ENCODE measurements at regions not wholly inside any gene's neighbourhood (a gene's known extent, or its start where the extent isn't known, plus 50 kb on each side); places are given as distances from the start of the nearest gene placed in this dataset.

DNA sequence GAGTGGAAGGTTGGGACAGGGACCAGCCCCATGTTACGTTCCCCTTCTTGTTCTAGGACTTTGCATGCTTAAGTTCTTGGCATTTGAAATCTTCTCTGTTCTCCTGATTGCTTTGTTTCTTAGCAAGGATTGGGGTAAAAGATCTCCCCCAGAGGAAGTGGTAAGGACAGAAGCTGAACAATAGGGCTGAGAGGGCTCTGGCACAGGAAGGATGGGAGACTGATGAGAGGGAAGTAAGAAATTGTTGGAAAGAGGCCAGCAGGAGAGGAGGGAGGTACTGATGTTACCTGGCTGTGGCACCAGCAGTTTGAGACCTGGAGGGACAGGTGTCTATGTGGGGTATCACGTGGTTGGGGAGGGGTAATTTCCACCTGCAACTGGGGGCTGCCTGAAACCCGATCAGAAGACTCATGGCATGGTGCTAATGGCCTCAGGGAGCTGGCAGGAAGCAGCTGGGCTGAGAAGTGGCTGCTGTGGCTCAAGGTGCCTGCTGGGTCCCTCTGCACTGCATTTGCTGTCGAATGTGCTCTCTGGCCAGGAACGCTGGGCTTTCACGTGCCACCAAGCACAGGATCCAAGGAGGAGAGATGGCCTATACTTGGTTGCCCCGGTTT, 108.4 kb downstream of the LSM3 start:
- in situ Hi-C loops (cut with HindIII; ENCODE audit: low sequenced_read_pairs): no loop called here

DNA sequence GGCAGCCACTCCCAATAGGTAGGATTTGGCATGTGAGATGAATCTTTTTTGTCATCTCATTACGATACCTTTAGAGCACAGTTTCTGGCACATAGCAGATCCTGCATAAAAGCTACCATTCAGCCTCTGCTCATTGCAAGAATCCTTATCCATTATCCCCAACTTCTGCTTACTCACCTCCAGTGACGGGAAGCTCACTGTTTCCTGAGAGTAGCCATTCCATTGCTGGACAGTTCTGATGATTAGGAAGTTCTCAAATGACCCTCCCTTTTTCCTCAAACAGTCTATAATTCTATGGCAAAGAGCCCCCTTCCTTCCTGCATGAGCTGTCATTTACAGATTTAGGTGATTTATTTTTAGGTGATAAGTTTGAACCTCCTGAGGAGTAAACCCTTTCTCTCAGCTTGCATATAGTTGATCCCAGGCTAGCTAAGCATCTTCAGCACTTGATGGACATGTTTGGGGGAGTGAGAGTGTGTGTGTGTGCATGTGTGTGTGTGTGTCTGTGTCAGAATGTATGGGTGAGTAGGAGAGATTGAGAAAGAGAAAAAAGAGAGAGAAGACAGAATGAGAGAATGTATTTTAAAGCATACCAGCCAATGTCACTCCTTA, 109.7 kb downstream of the LSM3 start:
- in situ Hi-C loops (cut with HindIII; ENCODE audit: low sequenced_read_pairs): no loop called here

DNA sequence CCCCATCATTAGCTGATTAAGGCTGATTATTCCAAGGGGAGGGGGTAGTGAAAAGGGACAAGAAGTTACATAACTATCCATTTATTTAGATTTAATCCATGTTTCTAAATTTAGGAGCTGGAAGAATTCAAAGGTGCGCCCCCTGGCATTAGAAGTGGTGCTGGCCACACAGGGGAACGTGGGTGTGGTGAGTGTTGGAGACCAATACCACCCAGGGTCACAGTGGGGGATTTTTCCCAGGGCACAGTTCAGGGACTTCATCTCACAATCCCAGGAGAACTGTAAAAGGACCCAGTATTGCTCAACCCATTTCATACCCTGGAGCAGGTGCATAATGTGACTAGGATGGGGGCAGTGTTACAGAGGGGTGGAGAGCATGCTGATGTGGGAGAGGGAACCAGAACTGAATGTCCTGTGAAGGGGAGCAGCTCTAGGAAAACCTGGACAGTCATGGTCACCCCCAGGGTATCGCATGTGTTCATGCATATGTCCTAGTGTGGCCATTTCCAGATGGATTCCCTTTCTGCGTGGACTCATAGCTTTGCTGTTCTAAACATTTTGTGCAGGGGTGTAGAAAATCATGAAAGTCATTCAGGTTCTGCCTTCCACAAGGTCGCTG, 110.3 kb downstream of the LSM3 start:
- in situ Hi-C loops (cut with HindIII; ENCODE audit: low sequenced_read_pairs): no loop called here

DNA sequence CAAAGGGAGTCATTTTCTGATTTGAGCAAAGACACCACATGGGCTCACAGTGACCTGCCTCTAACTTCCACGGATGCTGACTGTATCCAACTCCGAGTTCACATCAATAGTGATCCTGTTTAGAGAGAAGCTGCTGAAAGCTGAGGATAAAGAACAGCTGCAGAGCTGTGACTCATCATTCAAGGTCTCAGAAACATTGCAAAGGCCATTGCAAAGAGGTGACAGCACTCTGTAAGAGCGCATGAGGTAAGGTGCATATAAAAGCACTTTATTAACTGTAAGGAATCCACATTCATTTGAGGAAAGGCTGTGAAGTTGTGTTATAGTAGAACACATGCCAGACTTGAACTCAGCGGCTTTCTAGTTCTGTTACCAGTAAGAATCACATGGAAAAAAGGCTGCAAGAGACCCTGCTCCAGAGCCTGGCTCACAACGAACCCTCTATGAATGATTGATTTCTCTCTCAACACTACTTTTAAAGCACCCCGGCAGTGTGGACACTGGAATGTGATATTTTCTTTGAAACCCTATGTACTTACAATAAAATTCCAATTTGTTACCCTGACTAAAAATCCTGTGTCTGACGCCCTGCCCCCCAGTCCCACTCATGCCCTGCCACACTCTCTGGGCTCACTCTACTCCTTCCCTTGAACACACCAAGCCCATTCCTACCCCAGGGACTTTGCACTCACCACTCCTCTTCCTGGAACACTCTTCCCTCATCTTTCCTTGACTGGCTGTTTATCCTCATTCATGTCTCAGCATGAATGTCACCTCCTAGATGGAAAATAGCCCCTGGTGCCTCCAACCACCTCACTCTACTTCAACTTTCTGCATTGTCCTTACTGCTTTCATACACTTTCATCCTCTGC, 111.2 kb downstream of the LSM3 start:
- in situ Hi-C loops (cut with HindIII; ENCODE audit: low sequenced_read_pairs): no loop called here

DNA sequence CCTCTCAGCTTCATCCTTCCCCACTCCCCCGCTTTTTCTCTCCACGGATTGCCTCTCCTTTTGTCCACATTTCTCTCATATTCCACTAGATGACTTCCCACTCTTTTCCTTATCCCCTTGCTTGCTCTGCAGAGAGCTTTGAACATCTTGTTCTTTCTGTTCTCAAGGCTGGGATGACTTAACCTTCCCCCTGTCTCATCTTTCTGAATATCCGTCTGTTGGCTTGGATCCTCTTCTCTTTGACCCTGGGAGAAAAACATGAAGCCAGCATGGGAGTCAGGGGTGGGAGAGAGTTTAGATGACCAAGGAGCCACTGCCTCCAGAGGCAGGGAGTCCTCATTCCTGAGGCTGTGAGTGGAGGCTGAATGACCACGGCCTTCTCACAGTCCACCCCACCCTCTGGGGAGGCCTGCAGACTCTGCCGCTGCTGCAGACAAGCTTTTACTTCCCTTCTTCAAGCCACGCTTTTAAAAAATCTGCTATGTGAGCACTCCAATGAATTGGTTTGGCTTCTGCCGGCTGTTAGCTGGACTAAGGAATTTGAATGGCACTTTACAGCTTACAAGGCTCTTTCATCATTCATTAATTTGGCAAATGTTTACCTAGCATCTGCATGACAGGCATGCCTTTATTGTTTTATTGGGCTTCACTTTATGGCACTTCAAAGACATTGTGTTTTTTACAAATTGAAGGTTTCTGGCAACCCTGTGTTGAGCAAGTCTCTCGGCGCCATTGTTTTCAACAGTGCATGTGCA, 111.6 kb upstream of the SLC6A6 start:
- in situ Hi-C loops (cut with HindIII; ENCODE audit: low sequenced_read_pairs): no loop called here

DNA sequence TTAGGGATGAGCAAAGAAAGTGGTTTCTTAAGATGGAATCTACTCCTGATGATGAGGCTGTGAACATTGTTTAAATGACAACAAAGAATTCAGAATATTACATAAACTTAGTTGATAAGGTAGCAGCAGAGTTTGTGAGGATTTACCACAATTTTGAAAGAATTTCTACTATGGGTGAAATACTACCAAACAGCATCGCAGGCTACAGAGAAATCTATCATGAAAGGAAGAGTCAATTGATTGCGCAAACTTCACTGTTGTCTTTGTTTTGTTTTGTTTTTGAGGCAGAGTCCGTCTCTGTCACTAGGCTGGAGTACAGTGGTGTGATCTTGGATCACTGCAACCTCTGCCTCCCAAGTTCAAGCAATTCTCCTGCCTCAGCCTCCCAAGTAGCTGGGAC, 107.4 kb upstream of the SLC6A6 start:
- in situ Hi-C loops (cut with HindIII; ENCODE audit: low sequenced_read_pairs): no loop called here

DNA sequence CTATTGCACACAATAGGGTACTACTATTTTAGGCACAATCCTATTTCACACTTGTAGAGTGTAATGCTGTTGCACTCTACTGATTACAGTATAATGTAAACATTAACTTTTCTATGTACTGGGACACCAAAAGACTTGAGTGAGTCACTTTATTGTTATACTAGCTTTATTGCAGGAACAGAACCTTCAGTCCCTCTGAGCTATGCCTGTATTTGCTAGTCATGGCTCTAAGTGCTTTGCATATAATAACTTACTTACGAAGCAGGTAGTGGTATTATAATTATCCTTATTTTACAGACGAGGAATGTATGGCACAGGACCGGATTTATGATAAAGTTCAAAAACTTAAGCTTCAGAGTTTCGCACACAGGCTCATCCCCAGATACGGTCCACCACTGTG, 106.6 kb upstream of the SLC6A6 start:
- in situ Hi-C loops (cut with HindIII; ENCODE audit: low sequenced_read_pairs): no loop called here

DNA sequence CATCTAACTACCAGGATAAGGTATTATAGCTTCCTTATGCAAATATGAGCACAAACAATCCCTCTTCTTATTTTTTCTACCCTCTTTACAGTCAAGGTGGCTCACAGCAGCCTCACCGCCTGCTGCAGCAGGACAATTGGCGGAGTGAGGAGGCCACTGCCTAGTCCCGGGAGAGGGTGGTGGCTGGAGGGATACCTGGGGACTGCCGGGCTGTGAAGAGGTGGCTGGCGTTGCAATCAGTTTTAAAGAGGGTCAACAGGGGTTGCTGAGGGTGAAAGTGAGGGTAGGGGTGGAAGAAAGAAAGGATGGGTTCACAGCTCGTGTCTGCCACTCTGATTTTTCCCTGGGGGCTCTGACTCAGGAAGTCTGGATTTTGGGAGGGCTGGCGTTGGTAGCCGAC, 105.1 kb upstream of the SLC6A6 start:
- in situ Hi-C loops (cut with HindIII; ENCODE audit: low sequenced_read_pairs): no loop called here

DNA sequence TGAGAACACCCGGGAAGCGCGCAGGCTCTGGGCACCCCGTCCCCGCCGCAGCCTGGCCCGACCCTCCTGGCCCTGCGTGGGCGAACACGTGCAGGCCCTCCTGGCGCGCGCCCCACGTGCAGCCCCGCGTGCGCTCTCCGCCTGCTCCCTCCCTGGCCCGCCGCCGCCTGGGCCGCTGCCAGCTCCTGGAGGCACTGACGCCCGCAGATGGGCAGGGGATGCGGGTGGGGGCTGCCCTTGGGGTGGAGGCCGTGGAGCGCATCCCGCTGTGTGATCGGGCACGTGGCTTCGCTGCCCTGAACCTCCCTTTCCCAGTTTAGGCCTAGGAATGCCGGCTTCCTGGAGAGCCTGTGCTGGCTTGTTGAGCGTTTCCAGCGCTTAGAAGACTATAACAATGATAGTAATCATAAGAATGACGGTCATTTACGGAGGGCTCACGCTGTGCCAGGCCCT, 104.6 kb upstream of the SLC6A6 start:
- in situ Hi-C loops (cut with HindIII; ENCODE audit: low sequenced_read_pairs): no loop called here

DNA sequence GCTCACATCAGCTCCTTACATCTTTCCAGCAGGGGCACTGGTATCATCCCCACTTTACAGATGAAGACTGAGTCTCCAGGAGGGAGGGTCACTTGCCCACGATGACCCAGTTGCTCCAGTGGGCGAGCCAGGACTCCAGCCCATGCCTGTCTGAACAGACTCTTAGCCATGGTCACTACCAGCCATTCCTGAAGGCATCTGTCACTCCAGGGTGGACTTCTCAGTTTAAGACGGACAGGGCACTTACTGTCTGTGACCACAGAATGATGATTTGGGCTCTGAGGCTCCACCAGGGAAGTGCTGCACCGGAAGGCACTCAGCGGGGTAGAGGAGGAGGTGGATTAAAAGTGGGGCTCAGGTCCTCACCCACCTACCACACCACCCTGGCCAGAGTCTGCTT, 104.0 kb upstream of the SLC6A6 start:
- in situ Hi-C loops (cut with HindIII; ENCODE audit: low sequenced_read_pairs): no loop called here

DNA sequence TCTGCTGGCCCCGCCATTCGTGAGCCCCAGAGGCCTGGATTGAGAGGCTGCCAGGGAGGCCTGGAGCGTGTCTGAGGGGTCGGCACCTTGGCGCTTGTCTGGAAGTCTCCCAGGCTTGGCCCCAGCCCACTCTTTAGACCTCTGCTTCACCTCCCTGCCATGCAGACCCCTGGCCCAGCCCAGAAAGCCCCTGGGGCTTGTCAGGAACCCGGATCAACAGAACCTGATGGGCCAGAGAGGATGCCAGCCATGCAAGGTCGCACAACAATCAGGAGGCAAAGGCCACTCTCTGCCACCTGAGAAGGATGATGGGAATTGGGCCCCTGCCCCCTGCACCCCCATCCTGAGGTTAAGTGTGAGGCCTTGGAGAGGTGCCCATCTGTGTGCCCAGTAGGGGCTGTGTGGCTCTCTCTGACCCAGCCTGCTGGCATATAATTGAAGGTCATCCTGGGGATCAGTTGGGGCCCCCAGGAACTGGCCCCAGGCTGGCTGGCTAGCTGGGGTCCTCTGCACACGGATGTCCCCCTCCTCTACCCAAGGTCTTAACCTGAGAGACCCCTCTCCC, 103.3 kb upstream of the SLC6A6 start:
- in situ Hi-C loops (cut with HindIII; ENCODE audit: low sequenced_read_pairs): no loop called here

DNA sequence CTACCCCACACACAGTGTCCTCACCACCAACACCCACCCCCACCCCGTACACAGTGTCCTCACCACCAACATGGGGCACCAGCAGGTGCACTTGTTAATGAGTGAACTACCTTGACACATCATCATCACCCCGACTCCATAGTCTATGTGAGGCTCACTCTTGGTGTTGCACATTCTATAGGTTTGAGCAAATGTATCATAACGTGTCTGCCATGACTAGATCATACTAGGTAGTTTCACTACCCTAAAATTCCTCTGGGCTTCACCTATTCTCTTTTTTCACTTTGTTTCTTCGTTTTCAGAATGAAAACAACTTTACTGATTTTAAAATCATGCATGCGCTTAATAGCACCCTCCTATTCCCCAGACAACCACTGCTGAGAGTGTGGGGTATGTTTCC, 102.6 kb upstream of the SLC6A6 start:
- in situ Hi-C loops (cut with HindIII; ENCODE audit: low sequenced_read_pairs): no loop called here

DNA sequence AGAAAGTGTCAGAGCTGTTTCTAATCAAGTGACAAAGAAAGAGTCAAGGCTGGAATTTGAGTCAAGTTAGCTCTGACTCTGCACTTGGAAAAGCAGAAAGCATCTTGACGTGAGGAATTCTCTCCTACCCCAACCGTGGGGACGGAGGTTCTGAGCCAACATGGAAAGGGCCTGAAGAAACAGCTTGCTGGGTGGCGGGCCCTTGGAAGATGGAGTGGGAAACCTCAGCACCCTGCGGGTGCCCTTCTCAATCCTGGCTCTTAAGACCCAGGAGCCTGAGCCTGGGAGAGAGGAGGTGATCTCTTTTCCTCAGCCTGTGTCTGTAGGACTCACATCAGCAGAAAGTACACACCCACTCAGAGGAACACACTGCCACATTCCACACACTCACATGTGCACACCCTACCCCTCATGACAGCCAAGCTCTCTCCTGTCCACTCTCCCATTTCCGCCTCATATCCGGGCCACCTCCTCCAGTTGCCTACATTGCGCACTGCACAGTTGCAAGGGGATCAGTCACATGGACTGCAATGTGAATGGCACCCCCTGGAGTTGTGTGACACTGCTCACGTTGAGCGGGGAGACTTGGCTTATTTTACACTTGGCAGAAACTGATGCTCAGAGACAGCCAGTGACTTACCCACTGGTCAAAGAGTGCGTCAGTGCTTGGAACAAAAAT, 101.5 kb upstream of the SLC6A6 start:
- in situ Hi-C loops (cut with HindIII; ENCODE audit: low sequenced_read_pairs): no loop called here

DNA sequence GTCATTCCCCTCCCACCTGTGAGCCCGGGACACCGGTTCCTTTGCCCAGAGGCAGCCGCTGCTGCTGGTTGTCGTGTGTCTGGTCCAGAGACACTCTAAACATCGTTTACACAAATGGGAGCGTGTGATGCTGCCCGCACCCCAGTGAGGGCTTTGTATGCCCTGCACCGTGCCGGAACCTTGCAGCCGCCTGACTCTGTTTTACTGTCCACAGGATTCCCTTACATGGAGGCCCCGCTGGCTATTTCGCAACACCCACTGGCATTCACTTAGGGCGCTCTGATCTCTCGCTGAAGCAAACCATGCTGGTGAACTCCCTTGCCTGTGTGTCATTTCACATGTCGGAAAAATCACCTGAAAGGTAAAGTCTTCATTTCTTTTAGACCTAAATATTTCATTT, 100.8 kb upstream of the SLC6A6 start:
- in situ Hi-C loops (cut with HindIII; ENCODE audit: low sequenced_read_pairs): no loop called here

DNA sequence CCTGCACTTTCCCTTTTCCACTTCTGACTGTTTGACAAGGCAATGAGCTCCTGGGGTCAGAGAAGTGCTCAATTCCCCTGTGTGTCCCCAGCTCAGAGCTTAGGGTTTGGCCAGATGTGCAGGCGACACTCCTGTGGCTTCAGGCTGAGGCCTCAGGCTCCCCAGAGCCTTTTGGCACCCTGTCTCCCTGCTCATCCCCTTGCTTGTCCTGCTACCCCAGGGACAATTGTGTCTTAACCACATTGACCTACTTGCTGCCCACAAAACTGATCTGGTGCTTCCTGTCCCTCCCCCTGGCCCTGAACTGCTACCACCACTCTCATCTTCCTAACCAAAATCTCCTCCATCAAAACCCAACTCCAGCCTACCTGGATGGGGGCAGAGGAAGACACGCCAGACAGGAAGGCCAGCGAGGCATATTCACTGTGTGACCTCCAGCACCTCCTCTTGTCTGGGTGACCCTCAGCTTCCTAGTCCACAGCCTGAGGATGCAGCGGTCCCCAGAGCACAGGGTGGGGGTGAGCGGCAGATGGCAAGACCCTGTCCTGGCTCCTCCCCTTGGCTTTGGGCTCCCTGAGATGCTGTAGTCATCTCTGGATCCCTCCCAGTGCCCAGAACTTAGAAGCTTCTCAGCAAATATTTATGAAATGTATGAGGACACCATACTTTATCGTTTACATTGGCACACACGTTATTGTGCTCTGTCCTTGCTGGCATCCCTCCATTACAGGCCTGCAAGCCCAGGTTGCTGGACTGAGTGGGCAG, 98.9 kb upstream of the SLC6A6 start:
- in situ Hi-C loops (cut with HindIII; ENCODE audit: low sequenced_read_pairs): no loop called here

DNA sequence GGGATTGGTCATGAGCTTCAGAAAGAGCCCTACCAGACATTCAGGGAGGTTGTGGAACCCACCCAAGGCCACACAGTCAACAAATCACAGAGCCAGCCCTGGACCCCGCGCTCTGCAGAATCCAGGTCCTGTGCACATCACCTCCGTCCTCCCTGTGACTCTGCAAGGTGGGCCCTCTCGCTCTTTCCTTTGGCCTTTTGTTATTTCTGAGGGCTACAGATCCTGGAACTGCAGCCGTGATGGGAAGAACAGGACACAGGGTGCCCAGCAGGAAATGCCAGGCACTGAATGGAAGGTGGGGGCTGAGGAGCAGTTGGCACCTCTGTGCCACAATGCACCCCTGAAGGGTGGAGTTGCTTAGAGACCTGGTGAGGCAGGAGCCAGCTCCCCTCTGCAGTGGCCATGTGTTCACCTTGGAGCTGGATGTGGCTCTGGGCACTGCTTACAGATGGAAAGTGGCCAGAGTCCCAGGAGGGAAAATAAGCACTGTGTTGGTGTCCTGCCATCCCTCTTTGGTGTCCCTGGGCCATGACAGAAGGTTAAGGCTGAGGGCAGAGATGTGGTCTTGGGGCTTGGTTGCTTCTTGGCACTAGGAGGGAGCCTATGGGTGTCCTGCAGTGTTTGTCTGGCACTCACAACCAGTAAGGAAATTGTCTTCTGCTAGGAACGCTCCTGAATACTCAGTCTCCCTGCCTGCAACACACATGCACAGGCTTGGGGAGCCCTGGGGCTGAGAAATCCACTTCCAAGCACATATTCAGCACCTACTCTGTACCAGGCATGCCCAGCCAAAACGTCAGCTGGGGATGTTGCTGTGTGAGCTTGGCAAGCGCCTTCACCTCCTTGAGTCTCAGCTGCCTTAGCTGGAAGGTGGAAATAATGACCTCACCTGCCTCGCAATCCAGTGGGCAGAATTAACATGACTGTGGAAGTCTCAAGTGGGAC, 98.0 kb upstream of the SLC6A6 start:
- in situ Hi-C loops (cut with HindIII; ENCODE audit: low sequenced_read_pairs): no loop called here

DNA sequence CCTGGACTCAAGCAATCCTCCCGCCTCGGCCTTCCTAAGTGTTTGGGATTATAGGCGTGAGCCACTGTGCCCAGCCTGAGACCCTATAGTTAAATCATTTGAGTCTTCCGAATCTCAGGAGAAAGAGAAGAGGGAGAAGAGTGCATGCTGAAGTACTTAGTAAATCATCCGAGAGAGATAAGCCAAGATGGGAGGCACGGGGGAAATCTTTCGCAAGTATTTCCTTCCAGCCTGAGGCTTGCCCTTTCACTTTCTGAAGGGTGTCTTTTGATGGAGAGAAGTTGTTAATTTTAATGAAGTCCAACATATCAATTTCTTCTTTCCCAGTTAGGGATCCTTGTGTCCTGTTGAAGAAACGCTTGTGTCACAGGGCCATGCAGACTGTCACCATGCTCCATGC, 97.1 kb upstream of the SLC6A6 start:
- in situ Hi-C loops (cut with HindIII; ENCODE audit: low sequenced_read_pairs): no loop called here

DNA sequence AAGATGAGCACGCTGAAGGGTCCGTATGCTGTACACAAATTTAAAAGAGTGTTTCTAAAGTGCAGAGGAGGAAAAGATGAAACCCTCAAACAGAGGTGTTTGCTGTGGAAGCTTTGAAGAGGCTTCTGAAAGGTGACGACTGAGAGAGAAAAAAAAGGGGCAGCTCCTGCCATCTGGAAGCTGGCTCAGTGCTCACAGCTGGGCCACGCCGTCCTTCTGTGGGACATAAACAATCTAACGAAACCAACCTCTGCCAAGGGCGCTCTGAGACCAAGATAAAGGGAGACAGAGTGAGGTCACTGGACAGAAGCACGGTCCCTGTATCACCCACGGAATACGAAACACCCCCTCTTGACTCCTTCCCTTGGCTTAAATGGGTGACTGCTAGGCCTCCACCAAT, 96.3 kb upstream of the SLC6A6 start:
- in situ Hi-C loops (cut with HindIII; ENCODE audit: low sequenced_read_pairs): no loop called here

All from DLD1 (cell line).